HG03565 (cell line): ENCODE measurements at regions not wholly inside any gene's neighbourhood (a gene's known extent, or its start where the extent isn't known, plus 50 kb on each side); places are given as distances from the start of the nearest gene placed in this dataset.

Experiments used
- ATAC-seq: cut with Tn5 transposase; IDR thresholded peaks from one replicate; pipeline ENCODE4 v1.9.1; 2021; ENCODE audit warnings: mild to moderate bottlenecking, moderate library complexity; ENCODE audit not compliant: unreplicated experiment

- ATAC-seq = no peak
Observed at GRCh38 chr13:104855581-104855980, 1679.9 kb downstream of the EFNB2 start.

- ATAC-seq = no peak
Observed at GRCh38 chr13:104854698-104855097, 1680.8 kb downstream of the EFNB2 start.

- no peak for ATAC-seq
Observed at GRCh38 chr13:104854007-104854406, 1681.5 kb downstream of the EFNB2 start.

GRCh38 chr13:104847922-104848321 lies 1687.5 kb downstream of the EFNB2 start:
- no peak for ATAC-seq

- ATAC-seq = no peak
Observed at GRCh38 chr13:104843401-104843800, 1692.1 kb downstream of the EFNB2 start.

- ATAC-seq = no peak
Observed at GRCh38 chr13:104841110-104841509, 1694.4 kb downstream of the EFNB2 start.

- ATAC-seq = no peak
Observed at GRCh38 chr13:104837756-104838155, 1697.7 kb downstream of the EFNB2 start.

GRCh38 chr13:104833221-104833620 lies 1702.2 kb downstream of the EFNB2 start:
- ATAC-seq = no peak

- ATAC-seq = no peak
Observed at GRCh38 chr13:104832231-104832630, 1703.2 kb downstream of the EFNB2 start.

GRCh38 chr13:104831831-104832230 lies 1703.6 kb downstream of the EFNB2 start:
- no peak for ATAC-seq

- no peak for ATAC-seq
Observed at GRCh38 chr13:104823709-104824108, 1711.8 kb downstream of the EFNB2 start.

- no peak for ATAC-seq
Observed at GRCh38 chr13:104823071-104823470, 1712.4 kb downstream of the EFNB2 start.

- no peak for ATAC-seq
Observed at GRCh38 chr13:104817271-104817670, 1718.2 kb downstream of the EFNB2 start.

- no peak for ATAC-seq
Observed at GRCh38 chr13:104816726-104817125, 1718.7 kb downstream of the EFNB2 start.

GRCh38 chr13:104810242-104810641 lies 1725.2 kb downstream of the EFNB2 start:
- ATAC-seq = no peak

- ATAC-seq = no peak
Observed at GRCh38 chr13:104809483-104809882, 1726.0 kb downstream of the EFNB2 start.

- no peak for ATAC-seq
Observed at GRCh38 chr13:104805346-104805745, 1730.1 kb downstream of the EFNB2 start.

- ATAC-seq = no peak
Observed at GRCh38 chr13:104799152-104799551, 1732.9 kb upstream of the SLC10A2 start.

GRCh38 chr13:104798486-104798885 lies 1732.3 kb upstream of the SLC10A2 start:
- ATAC-seq = no peak

- no peak for ATAC-seq
Observed at GRCh38 chr13:104796581-104796980, 1730.4 kb upstream of the SLC10A2 start.

- ATAC-seq = no peak
Observed at GRCh38 chr13:104785952-104786351, 1719.7 kb upstream of the SLC10A2 start.

GRCh38 chr13:104784891-104785290 lies 1718.7 kb upstream of the SLC10A2 start:
- no peak for ATAC-seq

- no peak for ATAC-seq
Observed at GRCh38 chr13:104782741-104783140, 1716.5 kb upstream of the SLC10A2 start.
